ENCODE measurements at regions not wholly inside any gene's neighbourhood (a gene's known extent, or its start where the extent isn't known, plus 50 kb on each side); places are given as distances from the start of the nearest gene placed in this dataset.

DNA sequence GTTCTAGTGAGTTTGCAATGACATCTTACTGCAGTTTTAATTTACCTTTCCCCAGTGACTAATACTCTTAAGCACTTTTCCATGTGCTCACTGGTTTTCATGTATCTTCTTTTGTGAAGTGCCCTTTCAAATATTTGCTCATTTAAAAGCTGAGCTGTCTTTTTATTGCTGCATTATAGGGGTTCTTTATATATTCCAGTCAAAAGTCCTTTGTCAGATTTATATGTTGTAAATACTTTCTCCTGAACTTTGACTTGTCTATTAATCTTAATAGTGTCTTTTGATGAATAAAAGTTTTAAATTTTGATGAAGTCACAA lies 50.2 kb upstream of the ELOVL5 start:
- no peaks in the 10 kb centered on the region for H3K27me3 ChIP-seq
- H3K27ac ChIP-seq, result no peak overlapping the region
- H3K36me3 ChIP-seq, result no peaks in the 10 kb centered on the region
- no peaks in the 10 kb centered on the region for H3K9me3 ChIP-seq
- no peak overlapping the region for H3K4me3 ChIP-seq
- TF ChIP-seq EP300 (IDR thresholded peaks at IDR 0.05) (no peak), POLR2A (IDR thresholded peaks at IDR 0.05) (no peak), POLR2AphosphoS5 (IDR thresholded peaks at IDR 0.05) (no peak)
- TF ChIP-seq, protein P1, sequence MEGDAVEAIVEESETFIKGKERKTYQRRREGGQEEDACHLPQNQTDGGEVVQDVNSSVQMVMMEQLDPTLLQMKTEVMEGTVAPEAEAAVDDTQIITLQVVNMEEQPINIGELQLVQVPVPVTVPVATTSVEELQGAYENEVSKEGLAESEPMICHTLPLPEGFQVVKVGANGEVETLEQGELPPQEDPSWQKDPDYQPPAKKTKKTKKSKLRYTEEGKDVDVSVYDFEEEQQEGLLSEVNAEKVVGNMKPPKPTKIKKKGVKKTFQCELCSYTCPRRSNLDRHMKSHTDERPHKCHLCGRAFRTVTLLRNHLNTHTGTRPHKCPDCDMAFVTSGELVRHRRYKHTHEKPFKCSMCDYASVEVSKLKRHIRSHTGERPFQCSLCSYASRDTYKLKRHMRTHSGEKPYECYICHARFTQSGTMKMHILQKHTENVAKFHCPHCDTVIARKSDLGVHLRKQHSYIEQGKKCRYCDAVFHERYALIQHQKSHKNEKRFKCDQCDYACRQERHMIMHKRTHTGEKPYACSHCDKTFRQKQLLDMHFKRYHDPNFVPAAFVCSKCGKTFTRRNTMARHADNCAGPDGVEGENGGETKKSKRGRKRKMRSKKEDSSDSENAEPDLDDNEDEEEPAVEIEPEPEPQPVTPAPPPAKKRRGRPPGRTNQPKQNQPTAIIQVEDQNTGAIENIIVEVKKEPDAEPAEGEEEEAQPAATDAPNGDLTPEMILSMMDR (IDR thresholded peaks at IDR 0.05), result no peak
- H3K4me1 ChIP-seq, result no peaks in the 10 kb centered on the region
- DNase-seq, result no peak
- intact Hi-C loops (cut with DNase I; ENCODE audit: low total_unique reads), result no loop called here

DNA sequence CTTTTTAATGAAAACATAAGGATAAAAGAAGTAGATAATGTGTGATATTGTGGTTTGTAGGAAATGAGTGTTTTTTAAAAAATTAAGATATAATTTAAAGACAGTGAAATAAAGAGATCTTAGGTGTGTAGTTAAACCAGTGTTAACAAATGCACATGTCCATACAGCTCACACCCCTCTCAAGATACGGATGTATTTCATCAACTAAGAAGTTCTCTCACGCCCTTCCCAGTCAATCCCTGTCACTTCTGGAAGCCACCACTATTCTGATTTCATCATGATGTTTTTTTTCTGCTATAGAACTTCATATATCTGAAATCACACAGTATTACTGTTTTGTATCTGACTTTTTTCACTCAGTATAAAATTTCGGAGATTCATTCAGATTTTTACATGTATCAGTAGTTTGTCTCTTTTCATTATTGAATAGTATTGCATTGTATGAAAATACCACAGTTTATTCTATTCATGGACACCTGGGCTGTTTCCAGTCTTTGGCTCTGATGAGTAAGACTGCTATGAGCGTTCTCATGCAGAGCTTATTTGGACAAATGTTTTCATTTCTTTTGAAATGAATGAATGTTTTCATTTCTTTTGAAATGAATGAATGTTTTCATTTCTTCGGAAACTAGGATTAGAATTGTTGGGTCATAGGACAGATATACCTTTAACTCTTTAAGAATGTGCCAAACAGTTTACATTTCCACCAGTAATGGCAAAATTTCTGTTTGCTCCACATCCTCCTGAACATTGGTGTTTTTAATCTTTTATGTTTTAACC lies 49.7 kb upstream of the ELOVL5 start:
- TF ChIP-seq POLR2AphosphoS5 (IDR thresholded peaks at IDR 0.05) (no peak), EP300 (IDR thresholded peaks at IDR 0.05) (no peak), POLR2A (IDR thresholded peaks at IDR 0.05) (no peak)
- TF ChIP-seq, protein P1 (IDR thresholded peaks at IDR 0.05), result no peak
- Histone ChIP-seq H3K27me3 (no peaks in the 10 kb centered on the region), H3K9me3 (no peaks in the 10 kb centered on the region), H3K4me3 (no peak overlapping the region), H3K4me1 (no peaks in the 10 kb centered on the region), H3K36me3 (no peaks in the 10 kb centered on the region), H3K27ac (no peak overlapping the region)
- 81 to 89% (median 85%) methylated on average over 5 of the region's 5 CpGs for WGBS, 5 donors
- no peak for DNase-seq
- intact Hi-C loops (cut with DNase I; ENCODE audit: low total_unique reads), result no loop called here

Small RNAs in the stretch of these regions (small RNA-seq; reads per million reads assigned to genes)
- gene NANOGP3, result 0 reads per million in 4 donors
